ENCODE measurements at regions not wholly inside any gene's neighbourhood (a gene's known extent, or its start where the extent isn't known, plus 50 kb on each side); places are given as distances from the start of the nearest gene placed in this dataset.

GRCh38 chr12:4177262-4177661 is 96.3 kb upstream of the CCND2 start:
- TF ChIP-seq CTCF (conservative IDR thresholded peaks at IDR 0.05) (no peak), EZH2 (IDR thresholded peaks at IDR 0.05; ENCODE audit: low read depth) (no peak)

Measured in PC-9 (cell line).